ENCODE measurements at regions not wholly inside any gene's neighbourhood (a gene's known extent, or its start where the extent isn't known, plus 50 kb on each side); places are given as distances from the start of the nearest gene placed in this dataset.

DNA sequence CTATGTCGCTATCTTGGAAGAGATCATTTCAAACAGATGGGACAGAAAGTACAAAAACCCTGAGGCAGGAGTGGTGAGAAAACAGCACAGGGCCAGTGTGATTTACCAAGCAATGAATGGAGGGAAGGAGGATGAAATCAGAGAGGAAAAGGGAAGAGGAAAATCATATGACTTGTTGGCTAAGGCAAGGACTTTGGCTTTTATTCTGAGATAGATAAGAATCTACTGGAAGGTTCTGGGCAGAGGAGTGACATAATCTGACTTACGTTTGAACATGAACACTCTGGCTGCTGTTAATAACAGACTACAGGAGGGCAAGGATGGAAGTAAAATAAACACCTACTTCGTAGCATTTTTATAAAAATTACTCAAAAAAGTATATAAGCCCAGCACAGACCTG is 207.8 kb upstream of the SLC7A11 start:
- TF ChIP-seq, protein P1, sequence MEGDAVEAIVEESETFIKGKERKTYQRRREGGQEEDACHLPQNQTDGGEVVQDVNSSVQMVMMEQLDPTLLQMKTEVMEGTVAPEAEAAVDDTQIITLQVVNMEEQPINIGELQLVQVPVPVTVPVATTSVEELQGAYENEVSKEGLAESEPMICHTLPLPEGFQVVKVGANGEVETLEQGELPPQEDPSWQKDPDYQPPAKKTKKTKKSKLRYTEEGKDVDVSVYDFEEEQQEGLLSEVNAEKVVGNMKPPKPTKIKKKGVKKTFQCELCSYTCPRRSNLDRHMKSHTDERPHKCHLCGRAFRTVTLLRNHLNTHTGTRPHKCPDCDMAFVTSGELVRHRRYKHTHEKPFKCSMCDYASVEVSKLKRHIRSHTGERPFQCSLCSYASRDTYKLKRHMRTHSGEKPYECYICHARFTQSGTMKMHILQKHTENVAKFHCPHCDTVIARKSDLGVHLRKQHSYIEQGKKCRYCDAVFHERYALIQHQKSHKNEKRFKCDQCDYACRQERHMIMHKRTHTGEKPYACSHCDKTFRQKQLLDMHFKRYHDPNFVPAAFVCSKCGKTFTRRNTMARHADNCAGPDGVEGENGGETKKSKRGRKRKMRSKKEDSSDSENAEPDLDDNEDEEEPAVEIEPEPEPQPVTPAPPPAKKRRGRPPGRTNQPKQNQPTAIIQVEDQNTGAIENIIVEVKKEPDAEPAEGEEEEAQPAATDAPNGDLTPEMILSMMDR (IDR thresholded peaks at IDR 0.05) = no peak
- TF ChIP-seq POLR2A (IDR thresholded peaks at IDR 0.05) = no peak

Measured in uterus (tissue), 2 donors.